ENCODE measurements at regions not wholly inside any gene's neighbourhood (a gene's known extent, or its start where the extent isn't known, plus 50 kb on each side); places are given as distances from the start of the nearest gene placed in this dataset.

- TF ChIP-seq, protein P1, sequence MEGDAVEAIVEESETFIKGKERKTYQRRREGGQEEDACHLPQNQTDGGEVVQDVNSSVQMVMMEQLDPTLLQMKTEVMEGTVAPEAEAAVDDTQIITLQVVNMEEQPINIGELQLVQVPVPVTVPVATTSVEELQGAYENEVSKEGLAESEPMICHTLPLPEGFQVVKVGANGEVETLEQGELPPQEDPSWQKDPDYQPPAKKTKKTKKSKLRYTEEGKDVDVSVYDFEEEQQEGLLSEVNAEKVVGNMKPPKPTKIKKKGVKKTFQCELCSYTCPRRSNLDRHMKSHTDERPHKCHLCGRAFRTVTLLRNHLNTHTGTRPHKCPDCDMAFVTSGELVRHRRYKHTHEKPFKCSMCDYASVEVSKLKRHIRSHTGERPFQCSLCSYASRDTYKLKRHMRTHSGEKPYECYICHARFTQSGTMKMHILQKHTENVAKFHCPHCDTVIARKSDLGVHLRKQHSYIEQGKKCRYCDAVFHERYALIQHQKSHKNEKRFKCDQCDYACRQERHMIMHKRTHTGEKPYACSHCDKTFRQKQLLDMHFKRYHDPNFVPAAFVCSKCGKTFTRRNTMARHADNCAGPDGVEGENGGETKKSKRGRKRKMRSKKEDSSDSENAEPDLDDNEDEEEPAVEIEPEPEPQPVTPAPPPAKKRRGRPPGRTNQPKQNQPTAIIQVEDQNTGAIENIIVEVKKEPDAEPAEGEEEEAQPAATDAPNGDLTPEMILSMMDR (IDR thresholded peaks at IDR 0.05; ENCODE audit: insufficient read depth, low read length, poor library complexity, severe bottlenecking) = no peak
- no peak for TF ChIP-seq EZH2phosphoT487 (conservative IDR thresholded peaks at IDR 0.05; ENCODE audit: low read length)
Measured at GRCh38 chr22:34804604-34805003, 261.4 kb upstream of the ISX start.

All from SU-DHL-6 (cell line).